ENCODE measurements at regions not wholly inside any gene's neighbourhood (a gene's known extent, or its start where the extent isn't known, plus 50 kb on each side); places are given as distances from the start of the nearest gene placed in this dataset.

DNA sequence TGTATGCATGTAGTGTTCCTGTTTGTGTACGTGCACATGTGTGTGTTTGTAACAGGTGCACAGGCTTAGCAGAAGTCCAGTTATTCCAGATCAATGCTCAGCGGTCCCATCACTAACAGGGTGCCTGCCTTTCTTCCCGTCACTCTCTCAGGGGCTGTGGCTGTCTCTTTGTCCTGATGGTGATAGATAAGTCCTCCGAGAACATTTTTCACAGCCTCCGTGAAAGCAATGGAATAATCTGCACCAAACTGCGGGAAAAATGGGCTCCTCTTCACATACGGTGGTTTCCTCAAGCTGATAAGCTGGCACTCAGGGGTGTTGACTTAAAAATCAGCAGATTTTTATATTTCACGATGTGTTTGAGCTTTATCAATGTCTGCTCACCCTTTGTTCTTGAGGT lies 342.3 kb downstream of the TMEM114 start:
- no peaks in the 10 kb centered on the region for H3K27me3 ChIP-seq (ENCODE audit: insufficient read depth)
- no peaks in the 10 kb centered on the region for H3K9me2 ChIP-seq (ENCODE audit: insufficient read depth)
- no peaks in the 10 kb centered on the region for H3K79me2 ChIP-seq (replicated peaks; ENCODE audit: insufficient read depth)
- no peaks in the 10 kb centered on the region for H4K20me1 ChIP-seq (replicated peaks; ENCODE audit: insufficient read depth)
- Mint-ChIP-seq H3K27ac (no peak overlapping the region), H3K9me3 (no peaks in the 10 kb centered on the region), H3K36me3 (ENCODE audit: low read depth) (no peaks in the 10 kb centered on the region), H3K4me3 (no peak overlapping the region), H3K4me1 (peaks cover 2% of the 10 kb centered on the region; the same call in 1 of the 3 replicates), H3K27me3 (ENCODE audit: insufficient read depth, low read depth, poor library complexity) (peaks cover 2% of the 10 kb centered on the region)
- TF ChIP-seq ZNF331 (CRISPR knock-in tag; IDR thresholded peaks at IDR 0.05; ENCODE audit: low read depth) (no peak), CREB1 (CRISPR knock-in tag; IDR thresholded peaks at IDR 0.05; ENCODE audit: low read depth) (no peak), NANOG (IDR thresholded peaks at IDR 0.05; ENCODE audit: borderline replicate concordance) (no peak), JUNB (IDR thresholded peaks at IDR 0.05; ENCODE audit: unreplicated experiment) (no peak), POLR2AphosphoS5 (IDR thresholded peaks at IDR 0.05; ENCODE audit: low read depth) (no peak), ZNF114 (CRISPR knock-in tag; IDR thresholded peaks at IDR 0.05) (no peak), STAT1 (IDR thresholded peaks at IDR 0.05; ENCODE audit: unreplicated experiment) (no peak), EZH2phosphoT487 (IDR thresholded peaks at IDR 0.05; ENCODE audit: unreplicated experiment) (no peak), EZH2 (IDR thresholded peaks at IDR 0.05; ENCODE audit: low read depth, unreplicated experiment) (no peak)
- TF ChIP-seq, protein P1, sequence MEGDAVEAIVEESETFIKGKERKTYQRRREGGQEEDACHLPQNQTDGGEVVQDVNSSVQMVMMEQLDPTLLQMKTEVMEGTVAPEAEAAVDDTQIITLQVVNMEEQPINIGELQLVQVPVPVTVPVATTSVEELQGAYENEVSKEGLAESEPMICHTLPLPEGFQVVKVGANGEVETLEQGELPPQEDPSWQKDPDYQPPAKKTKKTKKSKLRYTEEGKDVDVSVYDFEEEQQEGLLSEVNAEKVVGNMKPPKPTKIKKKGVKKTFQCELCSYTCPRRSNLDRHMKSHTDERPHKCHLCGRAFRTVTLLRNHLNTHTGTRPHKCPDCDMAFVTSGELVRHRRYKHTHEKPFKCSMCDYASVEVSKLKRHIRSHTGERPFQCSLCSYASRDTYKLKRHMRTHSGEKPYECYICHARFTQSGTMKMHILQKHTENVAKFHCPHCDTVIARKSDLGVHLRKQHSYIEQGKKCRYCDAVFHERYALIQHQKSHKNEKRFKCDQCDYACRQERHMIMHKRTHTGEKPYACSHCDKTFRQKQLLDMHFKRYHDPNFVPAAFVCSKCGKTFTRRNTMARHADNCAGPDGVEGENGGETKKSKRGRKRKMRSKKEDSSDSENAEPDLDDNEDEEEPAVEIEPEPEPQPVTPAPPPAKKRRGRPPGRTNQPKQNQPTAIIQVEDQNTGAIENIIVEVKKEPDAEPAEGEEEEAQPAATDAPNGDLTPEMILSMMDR (conservative IDR thresholded peaks at IDR 0.05; ENCODE audit: low read depth in 2 of 2): no peak
- TF ChIP-seq, protein P2, sequence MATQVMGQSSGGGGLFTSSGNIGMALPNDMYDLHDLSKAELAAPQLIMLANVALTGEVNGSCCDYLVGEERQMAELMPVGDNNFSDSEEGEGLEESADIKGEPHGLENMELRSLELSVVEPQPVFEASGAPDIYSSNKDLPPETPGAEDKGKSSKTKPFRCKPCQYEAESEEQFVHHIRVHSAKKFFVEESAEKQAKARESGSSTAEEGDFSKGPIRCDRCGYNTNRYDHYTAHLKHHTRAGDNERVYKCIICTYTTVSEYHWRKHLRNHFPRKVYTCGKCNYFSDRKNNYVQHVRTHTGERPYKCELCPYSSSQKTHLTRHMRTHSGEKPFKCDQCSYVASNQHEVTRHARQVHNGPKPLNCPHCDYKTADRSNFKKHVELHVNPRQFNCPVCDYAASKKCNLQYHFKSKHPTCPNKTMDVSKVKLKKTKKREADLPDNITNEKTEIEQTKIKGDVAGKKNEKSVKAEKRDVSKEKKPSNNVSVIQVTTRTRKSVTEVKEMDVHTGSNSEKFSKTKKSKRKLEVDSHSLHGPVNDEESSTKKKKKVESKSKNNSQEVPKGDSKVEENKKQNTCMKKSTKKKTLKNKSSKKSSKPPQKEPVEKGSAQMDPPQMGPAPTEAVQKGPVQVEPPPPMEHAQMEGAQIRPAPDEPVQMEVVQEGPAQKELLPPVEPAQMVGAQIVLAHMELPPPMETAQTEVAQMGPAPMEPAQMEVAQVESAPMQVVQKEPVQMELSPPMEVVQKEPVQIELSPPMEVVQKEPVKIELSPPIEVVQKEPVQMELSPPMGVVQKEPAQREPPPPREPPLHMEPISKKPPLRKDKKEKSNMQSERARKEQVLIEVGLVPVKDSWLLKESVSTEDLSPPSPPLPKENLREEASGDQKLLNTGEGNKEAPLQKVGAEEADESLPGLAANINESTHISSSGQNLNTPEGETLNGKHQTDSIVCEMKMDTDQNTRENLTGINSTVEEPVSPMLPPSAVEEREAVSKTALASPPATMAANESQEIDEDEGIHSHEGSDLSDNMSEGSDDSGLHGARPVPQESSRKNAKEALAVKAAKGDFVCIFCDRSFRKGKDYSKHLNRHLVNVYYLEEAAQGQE (IDR thresholded peaks at IDR 0.05; ENCODE audit: unreplicated experiment): no peak
- TF ChIP-seq, protein P3, sequence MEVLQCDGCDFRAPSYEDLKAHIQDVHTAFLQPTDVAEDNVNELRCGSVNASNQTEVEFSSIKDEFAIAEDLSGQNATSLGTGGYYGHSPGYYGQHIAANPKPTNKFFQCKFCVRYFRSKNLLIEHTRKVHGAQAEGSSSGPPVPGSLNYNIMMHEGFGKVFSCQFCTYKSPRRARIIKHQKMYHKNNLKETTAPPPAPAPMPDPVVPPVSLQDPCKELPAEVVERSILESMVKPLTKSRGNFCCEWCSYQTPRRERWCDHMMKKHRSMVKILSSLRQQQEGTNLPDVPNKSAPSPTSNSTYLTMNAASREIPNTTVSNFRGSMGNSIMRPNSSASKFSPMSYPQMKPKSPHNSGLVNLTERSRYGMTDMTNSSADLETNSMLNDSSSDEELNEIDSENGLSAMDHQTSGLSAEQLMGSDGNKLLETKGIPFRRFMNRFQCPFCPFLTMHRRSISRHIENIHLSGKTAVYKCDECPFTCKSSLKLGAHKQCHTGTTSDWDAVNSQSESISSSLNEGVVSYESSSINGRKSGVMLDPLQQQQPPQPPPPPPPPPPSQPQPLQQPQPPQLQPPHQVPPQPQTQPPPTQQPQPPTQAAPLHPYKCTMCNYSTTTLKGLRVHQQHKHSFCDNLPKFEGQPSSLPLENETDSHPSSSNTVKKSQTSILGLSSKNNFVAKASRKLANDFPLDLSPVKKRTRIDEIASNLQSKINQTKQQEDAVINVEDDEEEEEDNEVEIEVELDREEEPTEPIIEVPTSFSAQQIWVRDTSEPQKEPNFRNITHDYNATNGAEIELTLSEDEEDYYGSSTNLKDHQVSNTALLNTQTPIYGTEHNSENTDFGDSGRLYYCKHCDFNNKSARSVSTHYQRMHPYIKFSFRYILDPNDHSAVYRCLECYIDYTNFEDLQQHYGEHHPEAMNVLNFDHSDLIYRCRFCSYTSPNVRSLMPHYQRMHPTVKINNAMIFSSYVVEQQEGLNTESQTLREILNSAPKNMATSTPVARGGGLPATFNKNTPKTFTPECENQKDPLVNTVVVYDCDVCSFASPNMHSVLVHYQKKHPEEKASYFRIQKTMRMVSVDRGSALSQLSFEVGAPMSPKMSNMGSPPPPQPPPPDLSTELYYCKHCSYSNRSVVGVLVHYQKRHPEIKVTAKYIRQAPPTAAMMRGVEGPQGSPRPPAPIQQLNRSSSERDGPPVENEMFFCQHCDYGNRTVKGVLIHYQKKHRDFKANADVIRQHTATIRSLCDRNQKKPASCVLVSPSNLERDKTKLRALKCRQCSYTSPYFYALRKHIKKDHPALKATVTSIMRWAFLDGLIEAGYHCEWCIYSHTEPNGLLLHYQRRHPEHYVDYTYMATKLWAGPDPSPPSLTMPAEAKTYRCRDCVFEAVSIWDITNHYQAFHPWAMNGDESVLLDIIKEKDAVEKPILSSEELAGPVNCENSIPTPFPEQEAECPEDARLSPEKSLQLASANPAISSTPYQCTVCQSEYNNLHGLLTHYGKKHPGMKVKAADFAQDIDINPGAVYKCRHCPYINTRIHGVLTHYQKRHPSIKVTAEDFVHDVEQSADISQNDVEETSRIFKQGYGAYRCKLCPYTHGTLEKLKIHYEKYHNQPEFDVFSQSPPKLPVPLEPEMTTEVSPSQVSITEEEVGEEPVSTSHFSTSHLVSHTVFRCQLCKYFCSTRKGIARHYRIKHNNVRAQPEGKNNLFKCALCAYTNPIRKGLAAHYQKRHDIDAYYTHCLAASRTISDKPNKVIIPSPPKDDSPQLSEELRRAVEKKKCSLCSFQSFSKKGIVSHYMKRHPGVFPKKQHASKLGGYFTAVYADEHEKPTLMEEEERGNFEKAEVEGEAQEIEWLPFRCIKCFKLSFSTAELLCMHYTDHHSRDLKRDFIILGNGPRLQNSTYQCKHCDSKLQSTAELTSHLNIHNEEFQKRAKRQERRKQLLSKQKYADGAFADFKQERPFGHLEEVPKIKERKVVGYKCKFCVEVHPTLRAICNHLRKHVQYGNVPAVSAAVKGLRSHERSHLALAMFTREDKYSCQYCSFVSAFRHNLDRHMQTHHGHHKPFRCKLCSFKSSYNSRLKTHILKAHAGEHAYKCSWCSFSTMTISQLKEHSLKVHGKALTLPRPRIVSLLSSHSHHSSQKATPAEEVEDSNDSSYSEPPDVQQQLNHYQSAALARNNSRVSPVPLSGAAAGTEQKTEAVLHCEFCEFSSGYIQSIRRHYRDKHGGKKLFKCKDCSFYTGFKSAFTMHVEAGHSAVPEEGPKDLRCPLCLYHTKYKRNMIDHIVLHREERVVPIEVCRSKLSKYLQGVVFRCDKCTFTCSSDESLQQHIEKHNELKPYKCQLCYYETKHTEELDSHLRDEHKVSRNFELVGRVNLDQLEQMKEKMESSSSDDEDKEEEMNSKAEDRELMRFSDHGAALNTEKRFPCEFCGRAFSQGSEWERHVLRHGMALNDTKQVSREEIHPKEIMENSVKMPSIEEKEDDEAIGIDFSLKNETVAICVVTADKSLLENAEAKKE (CRISPR knock-in tag; IDR thresholded peaks at IDR 0.05): no peak
- TF ChIP-seq, protein P4, sequence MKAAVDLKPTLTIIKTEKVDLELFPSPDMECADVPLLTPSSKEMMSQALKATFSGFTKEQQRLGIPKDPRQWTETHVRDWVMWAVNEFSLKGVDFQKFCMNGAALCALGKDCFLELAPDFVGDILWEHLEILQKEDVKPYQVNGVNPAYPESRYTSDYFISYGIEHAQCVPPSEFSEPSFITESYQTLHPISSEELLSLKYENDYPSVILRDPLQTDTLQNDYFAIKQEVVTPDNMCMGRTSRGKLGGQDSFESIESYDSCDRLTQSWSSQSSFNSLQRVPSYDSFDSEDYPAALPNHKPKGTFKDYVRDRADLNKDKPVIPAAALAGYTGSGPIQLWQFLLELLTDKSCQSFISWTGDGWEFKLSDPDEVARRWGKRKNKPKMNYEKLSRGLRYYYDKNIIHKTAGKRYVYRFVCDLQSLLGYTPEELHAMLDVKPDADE (IDR thresholded peaks at IDR 0.05): no peak
- H2AFZ ChIP-seq: no peak overlapping the region
- DNase-seq (ENCODE audit: low spot score): no peak
- H3K4me1 ChIP-seq (ENCODE audit: insufficient read depth): no peaks in the 10 kb centered on the region
- H3K4me3 ChIP-seq: no peak overlapping the region
- no peak overlapping the region for H3K27ac ChIP-seq (ENCODE audit: low read depth)
- no peaks in the 10 kb centered on the region for H3K36me3 ChIP-seq (ENCODE audit: insufficient read depth)
- ATAC-seq: no peak
- no peaks in the 10 kb centered on the region for H3F3A ChIP-seq (replicated peaks; ENCODE audit: low read depth)
- no peak overlapping the region for H3K4me2 ChIP-seq

Measured in GM23338 (cell line).